Occipital lobe (tissue), 1 donor: ENCODE measurements at regions not wholly inside any gene's neighbourhood (a gene's known extent, or its start where the extent isn't known, plus 50 kb on each side); places are given as distances from the start of the nearest gene placed in this dataset.

ENCODE experiments used
- DNase-seq: peaks from one replicate; lab custom pipeline; 2025; lab: John Stamatoyannopoulos, UW

DNA sequence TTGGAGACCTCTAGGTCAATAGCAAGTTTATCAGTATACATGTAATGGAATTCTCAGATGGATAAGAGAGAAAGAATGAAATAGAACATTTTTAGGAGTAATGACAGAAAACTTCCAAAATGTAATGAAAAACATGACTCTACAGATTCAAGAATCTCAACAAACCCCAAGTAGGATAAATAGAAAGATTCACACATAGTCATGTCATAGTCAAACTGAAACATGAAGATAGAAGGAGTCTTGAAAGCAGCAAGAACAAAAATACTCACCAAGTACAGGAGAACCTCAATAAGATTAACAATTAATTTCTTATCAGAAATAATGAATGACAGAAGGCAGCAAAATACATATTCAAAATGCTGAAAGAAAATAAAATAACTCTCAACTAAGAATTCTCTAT, 164.5 kb downstream of the SPATA31D1 start:
- no peak for DNase-seq

- DNase-seq, result no peak
These were observed 166.0 kb downstream of the SPATA31D1 start for GRCh38 chr9:82154573-82154972.

DNA sequence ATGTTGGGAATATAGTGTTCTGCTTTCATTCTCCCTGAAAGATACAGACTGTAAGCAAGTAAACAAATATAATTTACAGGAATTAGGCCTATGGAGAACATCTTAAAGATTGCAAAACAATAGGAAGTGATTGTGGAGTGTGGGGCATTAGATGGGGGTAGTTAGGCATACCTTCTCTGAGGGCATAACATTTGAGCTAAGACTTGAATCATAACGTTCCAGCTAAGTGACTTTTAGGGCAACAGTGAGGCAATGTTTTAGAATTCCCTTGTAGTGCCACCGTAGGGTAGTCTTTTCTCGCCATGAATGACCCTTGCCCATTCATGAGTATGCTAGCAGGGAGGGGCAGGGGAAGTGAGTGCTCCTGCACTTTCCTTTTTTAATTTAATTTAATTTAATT, 173.3 kb downstream of the SPATA31D1 start:
- no peak for DNase-seq

DNA sequence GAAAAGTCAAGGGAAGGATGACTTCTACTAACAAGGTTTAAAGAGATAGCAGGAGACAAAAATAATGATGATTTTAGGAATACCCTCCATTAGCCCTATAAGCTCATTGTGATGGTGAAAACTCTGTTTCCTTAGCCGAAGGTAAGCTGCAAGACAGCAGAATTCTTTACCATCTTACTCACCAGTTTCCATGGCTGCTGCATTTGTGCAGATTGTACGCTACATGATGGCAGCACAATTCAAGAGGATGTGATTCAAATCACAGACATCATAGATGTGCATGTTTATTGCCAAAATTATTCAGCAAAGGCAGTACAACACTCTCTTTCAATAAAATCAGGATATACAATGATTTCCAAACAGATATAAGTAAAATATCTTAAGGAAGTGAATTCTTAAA, 175.6 kb downstream of the SPATA31D1 start:
- no peak for DNase-seq

GRCh38 chr9:82167296-82167695, 178.7 kb downstream of the SPATA31D1 start:
- no peak for DNase-seq

GRCh38 chr9:82168585-82168984, 180.0 kb downstream of the SPATA31D1 start:
- DNase-seq, result no peak

DNA sequence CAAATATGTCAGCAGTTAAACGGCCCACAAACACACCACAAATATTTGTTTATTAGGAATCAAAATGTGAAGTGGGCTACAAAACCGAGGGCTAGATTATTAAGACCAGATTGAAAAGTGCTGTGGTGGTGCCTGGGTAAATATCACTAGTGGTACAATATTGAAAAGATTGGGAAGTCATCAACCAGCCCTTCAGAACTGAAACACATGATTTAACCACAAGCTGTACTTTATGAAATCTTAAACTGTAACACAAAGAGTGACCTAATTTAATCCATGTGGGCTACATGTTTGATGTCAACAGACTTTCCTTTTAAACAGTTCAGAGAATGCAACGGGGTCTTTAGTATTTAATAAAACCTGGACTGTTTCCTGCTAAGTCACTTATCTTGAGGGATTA, 182.3 kb downstream of the SPATA31D1 start:
- DNase-seq, result no peak

- no peak for DNase-seq
These were observed 182.7 kb downstream of the SPATA31D1 start for GRCh38 chr9:82171271-82171670.

- no peak for DNase-seq
These were observed 192.1 kb downstream of the SPATA31D1 start for GRCh38 chr9:82180711-82181110.

- no peak for DNase-seq
These were observed 194.7 kb downstream of the SPATA31D1 start for GRCh38 chr9:82183181-82183860.

- no peak for DNase-seq
These were observed 196.0 kb downstream of the SPATA31D1 start for GRCh38 chr9:82184524-82184923.

DNA sequence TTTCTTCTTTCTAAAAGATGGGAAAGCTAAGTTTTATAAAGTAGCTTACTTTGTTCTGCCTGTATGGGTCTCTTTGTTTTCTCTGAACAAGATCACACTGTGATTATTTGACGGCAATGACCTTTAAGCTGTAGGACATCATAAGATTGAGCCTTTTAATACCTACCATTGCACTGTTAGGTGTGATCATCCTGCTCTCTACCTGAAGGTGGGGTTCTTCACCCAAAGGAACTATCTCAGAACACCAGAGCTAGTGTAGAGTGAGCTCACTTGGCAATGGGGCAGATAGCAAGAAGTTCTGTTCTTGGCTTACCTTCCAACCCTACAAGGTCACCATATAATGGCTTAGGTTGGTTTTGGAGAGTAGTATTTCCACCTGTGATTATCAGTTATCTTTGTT, 200.2 kb downstream of the SPATA31D1 start:
- no peak for DNase-seq

DNA sequence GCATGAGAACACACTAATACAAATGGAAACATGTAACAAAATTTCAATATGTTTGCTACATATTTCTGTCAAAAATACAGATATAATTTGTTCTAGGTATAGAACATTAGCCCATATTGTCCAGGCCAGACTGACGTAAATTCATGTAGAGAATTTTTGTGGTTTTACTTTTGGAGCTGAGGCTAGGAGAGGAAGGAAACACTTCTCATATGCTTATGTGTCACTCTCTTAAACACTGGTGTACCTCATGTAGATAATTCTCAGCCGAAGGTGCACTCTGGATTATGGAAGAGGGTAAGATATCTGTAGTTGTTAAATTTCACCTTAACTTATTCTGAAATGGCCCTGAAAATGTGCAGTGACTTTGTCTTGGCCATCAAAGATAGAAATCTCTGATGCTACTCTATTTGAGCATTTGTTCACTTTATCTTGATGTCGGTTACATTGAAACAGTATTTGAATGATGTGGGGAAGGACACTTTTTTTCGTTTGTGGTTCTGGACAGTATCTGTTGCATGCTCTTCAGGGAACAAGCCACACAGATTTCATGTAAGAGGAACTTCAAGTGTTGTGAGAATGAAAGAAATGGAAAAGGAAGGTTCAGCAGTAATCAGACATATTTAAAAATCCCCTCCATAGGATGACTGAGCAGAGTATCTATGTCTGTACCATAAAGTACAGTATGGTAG, 202.7 kb downstream of the SPATA31D1 start:
- no peak for DNase-seq

DNA sequence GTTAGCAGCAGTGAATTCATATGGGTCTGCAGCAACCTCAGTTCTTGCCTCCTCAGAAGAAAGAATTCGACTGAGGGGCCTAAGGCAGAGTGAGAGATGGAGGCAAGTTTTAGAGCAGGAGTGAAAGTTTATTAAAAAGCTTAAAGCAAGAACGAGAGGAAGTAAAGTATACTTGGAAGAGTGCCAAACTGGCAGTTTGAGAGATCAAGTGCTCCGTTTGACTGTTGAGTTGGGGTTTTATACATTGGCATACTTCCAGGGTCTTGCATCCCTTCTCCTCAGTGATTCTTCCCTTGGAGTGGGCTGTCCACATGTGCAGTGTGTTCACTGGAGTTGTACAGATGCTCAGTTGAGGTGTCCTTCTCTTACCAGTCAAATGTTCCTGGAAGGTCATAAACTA, 203.6 kb downstream of the SPATA31D1 start:
- DNase-seq, result no peak

DNA sequence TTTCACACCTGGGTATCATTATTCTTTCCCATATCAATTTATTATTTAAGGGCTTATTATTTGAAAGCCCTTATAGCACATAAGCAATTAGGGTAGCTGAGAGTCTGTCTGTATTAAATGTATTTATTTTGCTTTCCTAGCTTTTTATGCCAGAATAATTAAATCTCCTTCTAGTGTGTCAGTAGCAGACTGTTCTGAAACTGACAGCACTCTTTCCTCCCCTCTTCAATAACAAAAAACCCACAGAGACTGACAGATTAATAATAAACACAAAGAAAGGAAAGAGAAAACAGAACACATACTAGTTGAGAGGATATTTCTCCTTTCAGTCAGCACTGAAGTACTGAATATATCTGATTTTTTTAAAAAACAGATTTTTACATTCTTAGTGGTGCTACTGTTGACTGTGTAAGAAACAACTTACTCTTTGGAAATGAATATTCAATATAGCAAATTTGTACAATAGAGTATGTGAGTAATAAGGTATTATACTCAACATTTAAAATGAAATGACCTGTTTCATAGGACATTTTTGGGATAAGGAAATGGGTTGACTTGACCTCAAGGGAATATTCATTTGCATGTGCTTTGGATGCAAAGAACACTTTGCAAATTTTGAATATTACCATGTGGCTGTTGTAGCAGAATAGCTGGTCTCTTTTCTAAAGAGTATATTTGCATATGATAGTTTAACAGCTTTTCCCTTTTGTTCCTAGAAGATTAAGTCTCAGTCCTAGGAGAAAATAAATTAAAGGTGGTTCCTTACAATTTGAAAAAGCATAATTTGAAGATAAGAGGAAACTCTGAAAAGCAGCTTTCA, 208.3 kb downstream of the SPATA31D1 start:
- no peak for DNase-seq

- DNase-seq, result no peak
These were observed 212.6 kb downstream of the SPATA31D1 start for GRCh38 chr9:82201196-82201595.

DNA sequence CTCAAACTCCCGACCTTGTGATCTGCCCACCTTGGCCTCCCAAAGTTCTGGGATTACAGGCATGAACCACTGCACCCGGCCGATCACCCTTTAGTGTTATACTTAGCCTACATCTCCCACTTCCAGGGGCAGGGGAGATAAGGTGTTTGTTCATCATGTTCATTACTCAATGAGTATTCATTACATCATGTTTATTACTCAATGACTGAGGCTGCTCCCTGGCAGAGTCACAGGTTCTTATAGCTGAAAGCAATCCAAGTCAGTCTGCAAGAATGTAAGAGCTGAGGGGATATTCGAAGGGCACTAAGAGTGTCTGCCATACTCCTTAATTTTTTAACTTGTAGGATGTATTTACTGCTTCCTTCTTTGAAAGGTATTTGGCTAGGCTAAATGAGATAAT, 214.2 kb downstream of the SPATA31D1 start:
- no peak for DNase-seq

- no peak for DNase-seq
These were observed 217.9 kb downstream of the SPATA31D1 start for GRCh38 chr9:82206490-82206889.

DNA sequence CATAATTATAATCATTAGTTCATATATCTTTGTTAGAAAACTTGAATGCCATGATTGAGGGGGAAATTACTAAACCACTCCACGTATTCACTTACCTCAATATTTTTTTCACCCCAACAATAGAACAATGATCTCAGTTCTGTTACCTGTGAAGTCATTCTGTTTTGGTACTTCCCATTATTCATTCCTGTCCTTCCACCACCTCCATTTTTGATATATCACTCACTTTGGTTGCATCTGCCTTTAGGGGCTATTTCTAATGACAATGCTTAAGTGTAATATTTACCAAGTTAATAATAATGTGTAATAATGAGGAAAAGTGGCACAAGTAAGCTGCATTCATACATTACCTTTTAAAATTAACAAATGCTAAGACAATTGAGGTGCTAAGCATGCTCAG, 218.4 kb downstream of the SPATA31D1 start:
- DNase-seq, result no peak

GRCh38 chr9:82208741-82209450, 220.3 kb downstream of the SPATA31D1 start:
- no peak for DNase-seq

GRCh38 chr9:82209797-82210470, 221.4 kb downstream of the SPATA31D1 start:
- no peak for DNase-seq
